ENCODE measurements at regions not wholly inside any gene's neighbourhood (a gene's known extent, or its start where the extent isn't known, plus 50 kb on each side); places are given as distances from the start of the nearest gene placed in this dataset.

DNA sequence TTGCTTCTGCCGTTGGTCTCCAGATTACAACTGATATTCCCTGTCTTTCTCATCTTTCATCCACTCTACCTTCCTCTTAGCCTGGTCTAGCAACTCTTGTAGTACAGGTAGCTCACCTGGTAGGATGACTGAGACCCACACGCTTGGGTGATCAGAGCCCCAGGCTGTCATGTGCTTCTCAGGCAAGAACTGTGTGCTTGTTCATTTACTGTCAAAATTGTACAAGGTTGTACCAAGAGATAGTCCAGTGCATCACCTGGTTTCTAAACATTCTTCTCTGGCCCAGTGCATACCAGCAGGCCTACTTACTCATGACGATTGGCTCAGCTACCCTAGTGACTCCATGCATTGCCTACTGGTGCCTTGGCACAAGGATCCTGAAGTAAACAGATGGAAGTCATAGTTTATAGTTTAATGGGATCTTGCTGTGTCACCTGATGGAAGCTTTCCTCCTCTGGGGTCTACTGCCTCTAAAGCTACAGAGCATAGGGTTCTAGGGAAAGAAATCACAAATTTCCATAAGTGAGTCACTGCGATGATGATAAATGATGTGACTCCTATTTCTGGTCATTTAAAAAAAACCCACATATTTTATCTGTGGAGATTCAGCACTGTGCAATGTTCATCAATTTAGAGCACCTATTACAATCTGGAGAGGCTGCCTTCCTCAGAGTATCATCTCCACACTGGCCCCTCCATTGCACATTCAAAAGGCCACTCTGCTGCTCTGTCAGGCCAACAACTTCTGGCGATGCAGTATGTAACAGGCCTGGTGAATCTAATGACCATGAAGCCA is 481.8 kb upstream of the MEIS1 start:
- TF ChIP-seq, protein P1, sequence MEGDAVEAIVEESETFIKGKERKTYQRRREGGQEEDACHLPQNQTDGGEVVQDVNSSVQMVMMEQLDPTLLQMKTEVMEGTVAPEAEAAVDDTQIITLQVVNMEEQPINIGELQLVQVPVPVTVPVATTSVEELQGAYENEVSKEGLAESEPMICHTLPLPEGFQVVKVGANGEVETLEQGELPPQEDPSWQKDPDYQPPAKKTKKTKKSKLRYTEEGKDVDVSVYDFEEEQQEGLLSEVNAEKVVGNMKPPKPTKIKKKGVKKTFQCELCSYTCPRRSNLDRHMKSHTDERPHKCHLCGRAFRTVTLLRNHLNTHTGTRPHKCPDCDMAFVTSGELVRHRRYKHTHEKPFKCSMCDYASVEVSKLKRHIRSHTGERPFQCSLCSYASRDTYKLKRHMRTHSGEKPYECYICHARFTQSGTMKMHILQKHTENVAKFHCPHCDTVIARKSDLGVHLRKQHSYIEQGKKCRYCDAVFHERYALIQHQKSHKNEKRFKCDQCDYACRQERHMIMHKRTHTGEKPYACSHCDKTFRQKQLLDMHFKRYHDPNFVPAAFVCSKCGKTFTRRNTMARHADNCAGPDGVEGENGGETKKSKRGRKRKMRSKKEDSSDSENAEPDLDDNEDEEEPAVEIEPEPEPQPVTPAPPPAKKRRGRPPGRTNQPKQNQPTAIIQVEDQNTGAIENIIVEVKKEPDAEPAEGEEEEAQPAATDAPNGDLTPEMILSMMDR (IDR thresholded peaks at IDR 0.05): no peak
- no peak for TF ChIP-seq POLR2A (IDR thresholded peaks at IDR 0.05)
- TF ChIP-seq POLR2AphosphoS5 (IDR thresholded peaks at IDR 0.05): no peak
- no peak for TF ChIP-seq EP300 (IDR thresholded peaks at IDR 0.05; ENCODE audit: low read depth)
